Spinal cord (tissue), 9 donors: ENCODE measurements at regions not wholly inside any gene's neighbourhood (a gene's known extent, or its start where the extent isn't known, plus 50 kb on each side); places are given as distances from the start of the nearest gene placed in this dataset.

Source experiments
- DNase-seq, 6 donors: peaks; one replicate each; pipeline versions ENCODE4 v3.0.0 to v3.0.0-alpha.2; 2013 to 2015; ENCODE audit warnings: low spot score in 6 of 6, low read depth in 4 of 6
- H3K27ac ChIP-seq: one replicate; pipeline ENCODE4 v1.5.1; 2013; ENCODE audit warnings: low read depth, low read length, control low read depth
- H3K27me3 ChIP-seq: one replicate; pipeline ENCODE4 v1.6.1; 2013; ENCODE audit warnings: low read length; ENCODE audit not compliant: control insufficient read depth, insufficient read depth
- H3K36me3 ChIP-seq: one replicate; pipeline ENCODE4 v1.6.1; 2013; ENCODE audit warnings: low read length; ENCODE audit not compliant: control insufficient read depth, insufficient read depth
- H3K4me1 ChIP-seq: one replicate; pipeline ENCODE4 v1.6.1; 2013; ENCODE audit warnings: low read length; ENCODE audit not compliant: control insufficient read depth, insufficient read depth
- H3K4me3 ChIP-seq: one replicate; pipeline ENCODE4 v1.5.1; 2013; ENCODE audit warnings: low read depth, low read length, control low read depth
- H3K9me3 ChIP-seq: one replicate; pipeline ENCODE4 v1.6.1; 2013; ENCODE audit warnings: low read length; ENCODE audit not compliant: control insufficient read depth, insufficient read depth
- WGBS: methylation state at CpG from one replicate; pipeline ENCODE4 v1.1.5; 2013; ENCODE audit warnings: missing lambda C conversion rate; ENCODE audit not compliant: insufficient coverage; 5-methylcytosine and 5-hydroxymethylcytosine counted together
- donor health status: healthy.

GRCh38 chr5:93922551-93922950, 181.2 kb upstream of the POU5F2 start:
- H3K27ac ChIP-seq, result no peak overlapping the region
- no peak for DNase-seq
- no peaks in the 10 kb centered on the region for H3K36me3 ChIP-seq
- no peak overlapping the region for H3K4me3 ChIP-seq
- H3K9me3 ChIP-seq, result no peaks in the 10 kb centered on the region
- no peaks in the 10 kb centered on the region for H3K27me3 ChIP-seq
- WGBS, result 100% methylated on average over 3 of the region's 5 CpGs
- H3K4me1 ChIP-seq, result no peaks in the 10 kb centered on the region

- no peak overlapping the region for H3K27ac ChIP-seq
- WGBS, result no CpG with 5 or more reads among the region's 2 CpGs
- H3K4me3 ChIP-seq, result no peak overlapping the region
- H3K36me3 ChIP-seq, result no peaks in the 10 kb centered on the region
- H3K27me3 ChIP-seq, result no peaks in the 10 kb centered on the region
- no peaks in the 10 kb centered on the region for H3K9me3 ChIP-seq
- H3K4me1 ChIP-seq, result no peaks in the 10 kb centered on the region
- no peak for DNase-seq
These were observed 179.6 kb upstream of the POU5F2 start for GRCh38 chr5:93921001-93921400.

GRCh38 chr5:93916872-93917271, 175.5 kb upstream of the POU5F2 start:
- H3K9me3 ChIP-seq, result no peaks in the 10 kb centered on the region
- no peak for DNase-seq
- H3K27ac ChIP-seq, result no peak overlapping the region
- no peaks in the 10 kb centered on the region for H3K27me3 ChIP-seq
- H3K4me1 ChIP-seq, result no peaks in the 10 kb centered on the region
- H3K36me3 ChIP-seq, result no peaks in the 10 kb centered on the region
- H3K4me3 ChIP-seq, result no peak overlapping the region
- 100% methylated on average over 1 of the region's 1 CpG for WGBS

GRCh38 chr5:93915142-93915553, 173.7 kb upstream of the POU5F2 start:
- H3K27ac ChIP-seq, result no peak overlapping the region

GRCh38 chr5:93911609-93912008, 170.2 kb upstream of the POU5F2 start:
- WGBS, result no CpG with 5 or more reads among the region's 2 CpGs
- no peak for DNase-seq
- H3K9me3 ChIP-seq, result no peaks in the 10 kb centered on the region
- H3K27me3 ChIP-seq, result no peaks in the 10 kb centered on the region
- H3K36me3 ChIP-seq, result no peaks in the 10 kb centered on the region
- H3K4me1 ChIP-seq, result no peaks in the 10 kb centered on the region
- no peak overlapping the region for H3K27ac ChIP-seq
- no peak overlapping the region for H3K4me3 ChIP-seq

More at GRCh38 chr5:93915142-93915553, 173.7 kb upstream of the POU5F2 start:
- peak in 2 of 6 donors; percentile 46 to 53 for DNase-seq
- H3K9me3 ChIP-seq, result no peaks in the 10 kb centered on the region
- no peaks in the 10 kb centered on the region for H3K36me3 ChIP-seq
- H3K4me1 ChIP-seq, result no peaks in the 10 kb centered on the region
- no peak overlapping the region for H3K4me3 ChIP-seq
- no peaks in the 10 kb centered on the region for H3K27me3 ChIP-seq

- WGBS, result no CpG with 5 or more reads among the region's 1 CpG
- H3K4me3 ChIP-seq, result no peak overlapping the region
- no peak overlapping the region for H3K27ac ChIP-seq
- H3K36me3 ChIP-seq, result no peaks in the 10 kb centered on the region
- no peak for DNase-seq
- no peaks in the 10 kb centered on the region for H3K27me3 ChIP-seq
- no peaks in the 10 kb centered on the region for H3K9me3 ChIP-seq
- H3K4me1 ChIP-seq, result no peaks in the 10 kb centered on the region
These were observed 168.0 kb upstream of the POU5F2 start for GRCh38 chr5:93909356-93909755.

GRCh38 chr5:93904917-93905316, 163.5 kb upstream of the POU5F2 start:
- Histone ChIP-seq H3K9me3 (no peaks in the 10 kb centered on the region), H3K4me3 (no peak overlapping the region), H3K36me3 (no peaks in the 10 kb centered on the region), H3K27me3 (no peaks in the 10 kb centered on the region), H3K4me1 (no peaks in the 10 kb centered on the region), H3K27ac (no peak overlapping the region)
- no CpG with 5 or more reads among the region's 1 CpG for WGBS
- DNase-seq, result no peak

- Histone ChIP-seq H3K4me1 (no peaks in the 10 kb centered on the region), H3K27ac (no peak overlapping the region), H3K27me3 (no peaks in the 10 kb centered on the region), H3K9me3 (no peaks in the 10 kb centered on the region), H3K4me3 (no peak overlapping the region), H3K36me3 (no peaks in the 10 kb centered on the region)
- no peak for DNase-seq
- WGBS, result 100% methylated on average over 1 of the region's 2 CpGs
These were observed 160.9 kb upstream of the POU5F2 start for GRCh38 chr5:93902288-93902687.

GRCh38 chr5:93899026-93899600, 157.7 kb upstream of the POU5F2 start:
- H3K36me3 ChIP-seq, result no peaks in the 10 kb centered on the region
- no CpG with 5 or more reads among the region's 1 CpG for WGBS
- no peak overlapping the region for H3K27ac ChIP-seq
- no peaks in the 10 kb centered on the region for H3K9me3 ChIP-seq
- H3K4me3 ChIP-seq, result no peak overlapping the region
- no peak for DNase-seq
- H3K4me1 ChIP-seq, result no peaks in the 10 kb centered on the region
- H3K27me3 ChIP-seq, result no peaks in the 10 kb centered on the region

- no peaks in the 10 kb centered on the region for H3K27me3 ChIP-seq
- WGBS, result 17% methylated on average over 2 of the region's 9 CpGs
- H3K9me3 ChIP-seq, result no peaks in the 10 kb centered on the region
- H3K36me3 ChIP-seq, result no peaks in the 10 kb centered on the region
- peak in 2 of 6 donors; percentile 67 to 80 for DNase-seq
- H3K4me1 ChIP-seq, result no peaks in the 10 kb centered on the region
- no peak overlapping the region for H3K27ac ChIP-seq
- H3K4me3 ChIP-seq, result no peak overlapping the region
These were observed 153.4 kb upstream of the POU5F2 start for GRCh38 chr5:93894601-93895354.
